H1 (cell line): ENCODE measurements at regions not wholly inside any gene's neighbourhood (a gene's known extent, or its start where the extent isn't known, plus 50 kb on each side); places are given as distances from the start of the nearest gene placed in this dataset.

Experiments used
- CTCF ChIA-PET: fragments of 300-600 bp; sonication (Branson Sonifier 250); formaldehyde crosslinking; loops from one replicate; lab custom pipeline; 2021; ENCODE audit not compliant: partially characterized antibody; lab: Charles Lee
- POLR2A ChIA-PET: fragments of 300-600 bp; sonication (Branson Sonifier 250); formaldehyde crosslinking; loops from one replicate; lab custom pipeline; 2021; ENCODE audit warnings: inconsistent platforms; ENCODE audit not compliant: partially characterized antibody; lab: Charles Lee
- DNase-seq, 2 experiments: peaks; one replicate each; pipeline versions ENCODE4 v3.0.0 to v3.0.0-alpha.2; 2010 to 2022; ENCODE audit warnings: low spot score in 2 of 2, low read depth in 1 of 2, mixed read lengths in 1 of 2
- FAIRE-seq: peaks from 2 replicates; lab custom pipeline; 2011; peaks lifted over from hg19 to GRCh38; lab: Jason Lieb, UNC
- H2AFZ ChIP-seq: 2 replicates; pipeline ENCODE4 v1.8.1; 2012; ENCODE audit warnings: low read length, inconsistent platforms
- H2AK5ac ChIP-seq: 2 replicates; pipeline ENCODE4 v1.6.1; 2013; ENCODE audit warnings: low read depth, low read length
- H2BK120ac ChIP-seq: replicated peaks from 2 replicates; pipeline ENCODE3; 2013; ENCODE audit warnings: low read depth, low read length, inconsistent platforms
- H2BK12ac ChIP-seq: 2 replicates; pipeline ENCODE4 v1.6.1; 2013; ENCODE audit warnings: low read depth, low read length
- H2BK15ac ChIP-seq: 2 replicates; pipeline ENCODE4 v1.6.1; 2013; ENCODE audit warnings: low read length
- H2BK20ac ChIP-seq: 2 replicates; pipeline ENCODE4 v1.6.1; 2013; ENCODE audit warnings: low read length
- H2BK5ac ChIP-seq: 2 replicates; pipeline ENCODE4 v1.6.1; 2013; ENCODE audit warnings: low read depth, low read length
- H3K14ac ChIP-seq: 2 replicates; pipeline ENCODE4 v1.6.1; 2013; ENCODE audit warnings: inconsistent platforms; ENCODE audit not compliant: insufficient read length
- H3K18ac ChIP-seq: 2 replicates; pipeline ENCODE4 v1.6.1; 2013; ENCODE audit warnings: low read length; ENCODE audit errors: extremely low read depth
- H3K23ac ChIP-seq: 2 replicates; pipeline ENCODE4 v1.6.1; 2013; ENCODE audit warnings: inconsistent platforms; ENCODE audit not compliant: insufficient read length
- H3K23me2 ChIP-seq: 2 replicates; pipeline ENCODE4 v1.6.1; 2013; ENCODE audit warnings: low read depth, low read length
- H3K27ac ChIP-seq: 2 replicates; pipeline ENCODE4 v1.6.1; 2011; ENCODE audit warnings: low read depth, low read length, inconsistent platforms
- H3K27me3 ChIP-seq, 4 experiments: replicated peaks in 1 of 4; 1 replicate in 1 of 4; 2 replicates in 3 of 4; pipeline versions ENCODE4 v1.6.1 to v1.8.1; 2011 to 2013; ENCODE audit warnings: low read length in 3 of 4, mild to moderate bottlenecking in 3 of 4, inconsistent platforms in 2 of 4, mixed read lengths in 2 of 4, moderate library complexity in 1 of 4; ENCODE audit not compliant: control insufficient read depth in 3 of 4, insufficient read depth in 3 of 4; ENCODE audit errors: extremely low read depth in 1 of 4
- H3K36me3 ChIP-seq, 4 experiments: 2 replicates each; pipeline versions ENCODE4 v1.6.1 to v1.8.1; 2011 to 2013; ENCODE audit warnings: mild to moderate bottlenecking in 4 of 4, low read length in 3 of 4, moderate library complexity in 2 of 4, control low read depth in 1 of 4, inconsistent platforms in 1 of 4; ENCODE audit not compliant: insufficient read depth in 4 of 4, control insufficient read depth in 2 of 4
- H3K4ac ChIP-seq: replicated peaks from 2 replicates; pipeline ENCODE3; 2013; ENCODE audit warnings: low read length, low read depth, mixed read lengths, inconsistent platforms; ENCODE audit not compliant: insufficient read length
- H3K4me1 ChIP-seq, 4 experiments: replicated peaks in 1 of 4; 1 replicate in 1 of 4; 2 replicates in 3 of 4; pipeline versions ENCODE4 v1.6.1 to v1.8.1; 2011 to 2013; ENCODE audit warnings: low read length in 3 of 4, inconsistent platforms in 2 of 4, mixed read lengths in 1 of 4; ENCODE audit not compliant: insufficient read depth in 4 of 4, control insufficient read depth in 3 of 4
- H3K4me2 ChIP-seq, 2 experiments: 2 replicates each; pipeline versions ENCODE4 v1.6.1 to v1.8.1; 2011 to 2013; ENCODE audit warnings: low read depth in 2 of 2, low read length in 2 of 2, control low read depth in 1 of 2, inconsistent platforms in 1 of 2, mild to moderate bottlenecking in 1 of 2; ENCODE audit not compliant: insufficient read depth in 1 of 2
- H3K4me3 ChIP-seq, 4 experiments: fragments of 200-600, 300-600 bp in 1 of 4; sonication (generic), shearing (Covaris generic), sonication (Bioruptor Twin) in 1 of 4; 2 replicates each; pipeline versions ENCODE4 v1.5.1 to v1.8.1; 2011 to 2016; ENCODE audit warnings: low read length in 4 of 4, low read depth in 3 of 4, control low read depth in 2 of 4, inconsistent platforms in 2 of 4, mild to moderate bottlenecking in 2 of 4, mixed read lengths in 1 of 4, moderate library complexity in 1 of 4; ENCODE audit not compliant: insufficient read depth in 2 of 4; ENCODE audit errors: extremely low read depth in 1 of 4
- H3K56ac ChIP-seq: replicated peaks from 2 replicates; pipeline ENCODE3; 2013; ENCODE audit warnings: low read depth, mild to moderate bottlenecking, mixed read lengths, low read length, inconsistent platforms; ENCODE audit not compliant: insufficient read length
- H3K79me1 ChIP-seq: 2 replicates; pipeline ENCODE4 v1.6.1; 2013; ENCODE audit warnings: low read depth, low read length, control low read depth
- H3K79me2 ChIP-seq, 2 experiments: 2 replicates each; pipeline versions ENCODE4 v1.6.1 to v1.8.1; 2012 to 2013; ENCODE audit warnings: low read length in 2 of 2, mild to moderate bottlenecking in 2 of 2, inconsistent platforms in 1 of 2; ENCODE audit not compliant: insufficient read depth in 2 of 2, control insufficient read depth in 1 of 2
- H3K9ac ChIP-seq, 4 experiments: replicated peaks in 1 of 4; 1 replicate in 1 of 4; 2 replicates in 3 of 4; pipeline versions ENCODE4 v1.6.1 to v1.8.1; 2011 to 2013; ENCODE audit warnings: low read depth in 3 of 4, low read length in 3 of 4, control low read depth in 2 of 4, mild to moderate bottlenecking in 2 of 4, moderate library complexity in 2 of 4, inconsistent platforms in 1 of 4; ENCODE audit errors: extremely low read depth in 1 of 4
- H3K9me3 ChIP-seq, 2 experiments: 2 replicates each; pipeline versions ENCODE4 v1.6.1 to v1.8.1; 2012 to 2013; ENCODE audit warnings: mild to moderate bottlenecking in 2 of 2, moderate library complexity in 2 of 2, control low read depth in 1 of 2, inconsistent platforms in 1 of 2, low read depth in 1 of 2, low read length in 1 of 2, mixed read lengths in 1 of 2; ENCODE audit not compliant: insufficient read depth in 2 of 2
- H4K20me1 ChIP-seq, 2 experiments: replicated peaks in 1 of 2; 2 replicates each; pipeline versions ENCODE3 to v1.8.1; 2011 to 2013; ENCODE audit warnings: inconsistent platforms in 2 of 2, low read length in 2 of 2, mild to moderate bottlenecking in 1 of 2; ENCODE audit not compliant: insufficient read depth in 2 of 2, control insufficient read depth in 1 of 2
- H4K5ac ChIP-seq: 2 replicates; pipeline ENCODE4 v1.6.1; 2013; ENCODE audit warnings: low read length, low read depth, mixed read lengths, inconsistent platforms; ENCODE audit not compliant: insufficient read length
- H4K8ac ChIP-seq: 2 replicates; pipeline ENCODE4 v1.8.0; 2013; ENCODE audit warnings: mild to moderate bottlenecking, moderate library complexity, low read length, inconsistent platforms; ENCODE audit not compliant: insufficient read depth; ENCODE audit errors: extremely low read depth
- H4K91ac ChIP-seq: replicated peaks from 2 replicates; pipeline ENCODE3; 2013; ENCODE audit warnings: low read length, mixed read lengths, inconsistent platforms; ENCODE audit not compliant: insufficient read length
- ATF2 ChIP-seq: IDR thresholded peaks from 2 replicates; pipeline ENCODE4 v1.6.1; 2012; ENCODE audit warnings: low read length, inconsistent platforms
- BACH1 ChIP-seq: IDR thresholded peaks from 2 replicates; pipeline ENCODE4 v1.6.1; 2012; ENCODE audit warnings: low read length, improper control_type of control experiment
- CEBPB ChIP-seq: IDR thresholded peaks from 2 replicates; pipeline ENCODE4 v1.6.1; 2012; ENCODE audit warnings: low read depth, low read length
- E2F6 ChIP-seq: IDR thresholded peaks from 2 replicates; pipeline ENCODE4 v1.6.1; 2012; ENCODE audit warnings: inconsistent platforms
- GTF2F1 ChIP-seq: IDR thresholded peaks from 2 replicates; pipeline ENCODE4 v1.6.1; 2012; ENCODE audit warnings: low read depth, low read length, improper control_type of control experiment, borderline replicate concordance
- HDAC2 ChIP-seq, 2 experiments: fragments of 300-600 bp in 1 of 2; sonication (generic) in 1 of 2; IDR thresholded peaks; 2 replicates each; pipeline ENCODE4 v1.6.1; 2011 to 2012; ENCODE audit warnings: low read depth in 2 of 2, low read length in 2 of 2, mild to moderate bottlenecking in 2 of 2, moderate library complexity in 2 of 2, borderline replicate concordance in 1 of 2, inconsistent platforms in 1 of 2
- KDM4A ChIP-seq: IDR thresholded peaks from one replicate; pipeline ENCODE4 v1.7.1; 2012; ENCODE audit warnings: low read depth, mild to moderate bottlenecking, moderate library complexity, low read length, inconsistent platforms; ENCODE audit not compliant: severe bottlenecking
- POLR2AphosphoS5 ChIP-seq: IDR thresholded peaks from 2 replicates; pipeline ENCODE4 v1.6.1; 2011; ENCODE audit warnings: low read depth, low read length
- POU5F1 ChIP-seq: IDR thresholded peaks from 2 replicates; pipeline ENCODE4 v1.6.1; 2011; ENCODE audit warnings: low read depth, mild to moderate bottlenecking, low read length, moderate library complexity
- SAP30 ChIP-seq: fragments of 300-600 bp; sonication (generic); IDR thresholded peaks from 2 replicates; pipeline ENCODE4 v1.7.1; 2012; ENCODE audit warnings: low read length, moderate library complexity, mild to moderate bottlenecking, inconsistent platforms; ENCODE audit not compliant: insufficient read depth, insufficient replicate concordance
- SIN3A ChIP-seq, 2 experiments: IDR thresholded peaks in 1 of 2; conservative IDR thresholded peaks in 1 of 2; 2 replicates each; pipeline ENCODE4 v1.6.1; 2011 to 2012; ENCODE audit warnings: low read length in 2 of 2, improper control_type of control experiment in 1 of 2, low read depth in 1 of 2, mild to moderate bottlenecking in 1 of 2
- YY1 ChIP-seq: IDR thresholded peaks from 2 replicates; pipeline ENCODE4 v1.6.1; 2011; ENCODE audit warnings: low read depth, mild to moderate bottlenecking, low read length
- WGBS, 2 experiments: shearing (Covaris generic) in 1 of 2; methylation state at CpG; one replicate each; pipeline versions ENCODE4 v1.1.6 to v1.1.7; 2013 to 2015; ENCODE audit warnings: low lambda C conversion rate in 2 of 2, mixed read lengths in 2 of 2, inconsistent platforms in 1 of 2, low coverage in 1 of 2, missing lambda C conversion rate in 1 of 2; ENCODE audit not compliant: insufficient replicate concordance in 2 of 2, insufficient coverage in 1 of 2, insufficient read length in 1 of 2; ENCODE audit errors: extremely low coverage in 1 of 2, missing lambda C conversion rate in 1 of 2; 5-methylcytosine and 5-hydroxymethylcytosine counted together

- POLR2A ChIA-PET: no interaction called here
- Histone ChIP-seq H2AFZ (0 out of 2 replicates have a peak overlapping the region, but pooled peaks have one; percentile 10), H4K8ac (no peak overlapping the region), H3K23me2 (no peaks in the 10 kb centered on the region), H4K20me1 (no peaks in the 10 kb centered on the region), H3K27ac (no peak overlapping the region), H4K91ac (no peak overlapping the region), H3K23ac (no peak overlapping the region), H3K79me2 (no peaks in the 10 kb centered on the region), H3K4me1 (peaks cover 0 to 3% (median 0%) of the 10 kb centered on the region in 4 experiments; a peak in 2 of 7 replicates), H3K14ac (no peak overlapping the region), H2BK120ac (no peak overlapping the region), H3K4me2 (no peak overlapping the region), H2AK5ac (no peak overlapping the region), H2BK15ac (no peak overlapping the region), H4K5ac (no peak overlapping the region), H3K9ac (no peak overlapping the region), H3K27me3 (no peaks in the 10 kb centered on the region), H3K36me3 (no peaks in the 10 kb centered on the region), H2BK5ac (no peak overlapping the region), H3K4me3 (no peak overlapping the region), H2BK12ac (no peak overlapping the region), H3K79me1 (no peaks in the 10 kb centered on the region), H3K56ac (no peak overlapping the region), H2BK20ac (no peak overlapping the region), H3K4ac (no peak overlapping the region), H3K9me3 (no peaks in the 10 kb centered on the region), H3K18ac (no peak overlapping the region)
- no peak for DNase-seq
- no peak for FAIRE-seq
- 72% methylated on average over 2 of the region's 2 CpGs; no CpG with 5 or more reads in 1 of the 2 experiments for WGBS, 2 experiments
- CTCF ChIA-PET: no interaction called here
- TF ChIP-seq POU5F1 (no peak), GTF2F1 (no peak), E2F6 (no peak), BACH1 (no peak), CEBPB (no peak), POLR2AphosphoS5 (no peak), KDM4A (no peak), ATF2 (no peak), SIN3A (conservative IDR thresholded peaks at IDR 0.05 in 1 of 2, IDR thresholded peaks at IDR 0.05 in 1 of 2; ENCODE audit: low read depth in 1 of 2, low read length in 2 of 2) (no peak), YY1 (no peak), HDAC2 (IDR thresholded peaks at IDR 0.05; ENCODE audit: borderline replicate concordance in 1 of 2, low read depth in 2 of 2, low read length in 2 of 2) (no peak), SAP30 (no peak)
Observed at GRCh38 chr1:147384804-147385203, 142.3 kb downstream of the CHD1L start.
